ENCODE measurements at regions not wholly inside any gene's neighbourhood (a gene's known extent, or its start where the extent isn't known, plus 50 kb on each side); places are given as distances from the start of the nearest gene placed in this dataset.
"Not testable (repeated sequence)": the region's sequence is repeated elsewhere in the genome, so short reads cannot be mapped to it uniquely, and the experiment has no call there.

- TF ChIP-seq ZFX (IDR thresholded peaks at IDR 0.05) (no peak), CTCF (conservative IDR thresholded peaks at IDR 0.05) (no peak)
- H3K27ac ChIP-seq = no peak overlapping the region
Observed at GRCh38 chr1:181972256-181972655, 89.3 kb downstream of the ZNF648 start.

GRCh38 chr1:181971424-181971823, 90.1 kb downstream of the ZNF648 start:
- no peak overlapping the region for H3K27ac ChIP-seq
- no peak for TF ChIP-seq CTCF (conservative IDR thresholded peaks at IDR 0.05)
- TF ChIP-seq ZFX (IDR thresholded peaks at IDR 0.05) = no peak

- no peak overlapping the region for H3K27ac ChIP-seq
- TF ChIP-seq CTCF (conservative IDR thresholded peaks at IDR 0.05) (no peak), ZFX (IDR thresholded peaks at IDR 0.05) (no peak)
Observed at GRCh38 chr1:181969902-181970301, 91.6 kb downstream of the ZNF648 start.

- not testable (repeated sequence) for H3K27ac ChIP-seq
Observed at GRCh38 chr1:181954696-181955095, 106.8 kb downstream of the ZNF648 start.

GRCh38 chr1:181954178-181954577, 107.3 kb downstream of the ZNF648 start:
- H3K27ac ChIP-seq = not testable (repeated sequence)

GRCh38 chr1:181953596-181953995, 107.9 kb downstream of the ZNF648 start:
- no peak overlapping the region for H3K27ac ChIP-seq
- no peak for TF ChIP-seq CTCF (conservative IDR thresholded peaks at IDR 0.05)
- TF ChIP-seq ZFX (IDR thresholded peaks at IDR 0.05) = no peak

GRCh38 chr1:181951213-181951612, 110.3 kb downstream of the ZNF648 start:
- TF ChIP-seq ZFX (IDR thresholded peaks at IDR 0.05) = no peak
- TF ChIP-seq CTCF (conservative IDR thresholded peaks at IDR 0.05) = no peak
- H3K27ac ChIP-seq = no peak overlapping the region

- no peak overlapping the region for H3K27ac ChIP-seq
- TF ChIP-seq CTCF (conservative IDR thresholded peaks at IDR 0.05) = no peak
- TF ChIP-seq ZFX (IDR thresholded peaks at IDR 0.05) = no peak
Observed at GRCh38 chr1:181949500-181949899, 112.0 kb downstream of the ZNF648 start.

- TF ChIP-seq CTCF (conservative IDR thresholded peaks at IDR 0.05) = no peak
- no peak for TF ChIP-seq ZFX (IDR thresholded peaks at IDR 0.05)
- H3K27ac ChIP-seq = no peak overlapping the region
Observed at GRCh38 chr1:181948372-181948771, 113.1 kb downstream of the ZNF648 start.
